Activated CD8-positive, alpha-beta T cell treated with anti-CD3 and anti-CD28 coated beads for 36 hours (primary cell): ENCODE measurements at regions not wholly inside any gene's neighbourhood (a gene's known extent, or its start where the extent isn't known, plus 50 kb on each side); places are given as distances from the start of the nearest gene placed in this dataset.

Experiments
- ATAC-seq: fragments of 200-7000 bp; cut with Tn5 transposase; one replicate; pipeline ENCODE4 v1.10.0; 2021; ENCODE audit warnings: mild to moderate bottlenecking, moderate library complexity
- CTCF ChIA-PET: fragments of 350-600 bp; sonication (Branson Sonifier 250); formaldehyde crosslinking; loops from one replicate; lab custom pipeline; 2021; ENCODE audit warnings: antibody characterized with exemption; lab: Charles Lee
- POLR2A ChIA-PET: fragments of 350-600 bp; sonication (Branson Sonifier 250); formaldehyde crosslinking; loops from one replicate; lab custom pipeline; 2021; ENCODE audit warnings: antibody characterized with exemption; lab: Charles Lee
- DNase-seq: peaks from one replicate; pipeline ENCODE4 v3.0.0-alpha.2; 2020
- H3K27ac Mint-ChIP-seq: one replicate; pipeline ENCODE4 v1.8.0; 2021; ENCODE audit warnings: mild to moderate bottlenecking, mixed read lengths
- H3K27me3 Mint-ChIP-seq: one replicate; pipeline ENCODE4 v1.8.0; 2021; ENCODE audit warnings: mixed read lengths
- H3K36me3 Mint-ChIP-seq: one replicate; pipeline ENCODE4 v1.8.0; 2021; ENCODE audit warnings: low read depth, mixed read lengths
- H3K4me1 Mint-ChIP-seq: one replicate; pipeline ENCODE4 v1.8.0; 2021; ENCODE audit warnings: low read depth, mixed read lengths
- H3K4me3 Mint-ChIP-seq: one replicate; pipeline ENCODE4 v1.8.0; 2021; ENCODE audit warnings: mild to moderate bottlenecking, moderate library complexity, mixed read lengths
- H3K9me3 Mint-ChIP-seq: one replicate; pipeline ENCODE4 v1.8.0; 2021; ENCODE audit warnings: mixed read lengths
- CTCF ChIP-seq: fragments of 200-600 bp; IDR thresholded peaks from one replicate; pipeline ENCODE4 v1.8.0; 2022; ENCODE audit warnings: antibody characterized with exemption, mild to moderate bottlenecking
- intact Hi-C: fragments of 100-400 bp; cut with micrococcal nuclease; formaldehyde crosslinking; loops from one replicate; pipeline ENCODE4 v1.10.0; 2022

DNA sequence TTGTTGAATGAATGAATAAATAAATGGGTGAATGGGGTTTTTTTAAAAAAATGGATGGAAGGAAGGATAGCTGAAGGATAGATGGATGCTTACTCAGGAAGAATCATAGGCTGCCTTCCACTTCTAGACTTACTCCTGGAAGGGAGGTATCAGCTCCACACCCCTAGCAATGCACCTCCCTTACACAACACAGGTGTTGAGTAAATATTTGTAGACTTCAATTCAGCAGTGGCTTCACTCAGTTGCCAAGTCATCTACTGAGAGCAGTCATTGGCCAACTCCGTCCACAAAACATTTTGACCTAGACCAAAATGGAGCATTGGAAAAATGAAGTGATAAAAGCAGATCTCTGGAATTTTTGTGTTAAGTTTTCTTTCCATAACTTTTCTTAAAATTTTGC is 65.5 kb upstream of the ST8SIA2 start:
- ATAC-seq = no peak
- Mint-ChIP-seq H3K36me3 (no peaks in the 10 kb centered on the region), H3K4me1 (no peaks in the 10 kb centered on the region), H3K9me3 (peaks cover 1% of the 10 kb centered on the region), H3K27ac (no peak overlapping the region), H3K4me3 (no peak overlapping the region), H3K27me3 (no peaks in the 10 kb centered on the region)
- intact Hi-C loops = no loop called here
- CTCF ChIA-PET = no interaction called here
- no peak for TF ChIP-seq CTCF
- POLR2A ChIA-PET = no interaction called here
- no peak for DNase-seq

- Mint-ChIP-seq H3K4me1 (no peaks in the 10 kb centered on the region), H3K27ac (no peak overlapping the region), H3K36me3 (no peaks in the 10 kb centered on the region), H3K9me3 (peaks cover 1% of the 10 kb centered on the region), H3K27me3 (peaks cover 2% of the 10 kb centered on the region), H3K4me3 (no peak overlapping the region)
- DNase-seq = no peak
- TF ChIP-seq CTCF = no peak
- ATAC-seq = no peak
- ChIA-PET CTCF (no interaction called here), POLR2A (no interaction called here)
- intact Hi-C loops = no loop called here
Observed at GRCh38 chr15:92332125-92332899, 61.4 kb upstream of the ST8SIA2 start.

- ATAC-seq = no peak
- H3K4me1 Mint-ChIP-seq = no peaks in the 10 kb centered on the region
- ChIA-PET POLR2A (no interaction called here), CTCF (no interaction called here)
- intact Hi-C loops = no loop called here
- H3K27ac Mint-ChIP-seq = no peak overlapping the region
- H3K36me3 Mint-ChIP-seq = no peaks in the 10 kb centered on the region
- H3K9me3 Mint-ChIP-seq = peaks cover 1% of the 10 kb centered on the region
- H3K4me3 Mint-ChIP-seq = no peak overlapping the region
- no peak for DNase-seq
- TF ChIP-seq CTCF = no peak
- peaks cover 4% of the 10 kb centered on the region for H3K27me3 Mint-ChIP-seq
Observed at GRCh38 chr15:92333709-92334108, 60.0 kb upstream of the ST8SIA2 start.

- no peak for TF ChIP-seq CTCF
- no peak overlapping the region for H3K27ac Mint-ChIP-seq
- peaks cover 1% of the 10 kb centered on the region for H3K9me3 Mint-ChIP-seq
- intact Hi-C loops = no loop called here
- ChIA-PET CTCF (no interaction called here), POLR2A (no interaction called here)
- H3K4me3 Mint-ChIP-seq = no peak overlapping the region
- DNase-seq = no peak
- H3K27me3 Mint-ChIP-seq = peaks cover 4% of the 10 kb centered on the region
- H3K4me1 Mint-ChIP-seq = no peaks in the 10 kb centered on the region
- H3K36me3 Mint-ChIP-seq = no peaks in the 10 kb centered on the region
- ATAC-seq = no peak
Observed at GRCh38 chr15:92336419-92336987, 57.2 kb upstream of the ST8SIA2 start.

DNA sequence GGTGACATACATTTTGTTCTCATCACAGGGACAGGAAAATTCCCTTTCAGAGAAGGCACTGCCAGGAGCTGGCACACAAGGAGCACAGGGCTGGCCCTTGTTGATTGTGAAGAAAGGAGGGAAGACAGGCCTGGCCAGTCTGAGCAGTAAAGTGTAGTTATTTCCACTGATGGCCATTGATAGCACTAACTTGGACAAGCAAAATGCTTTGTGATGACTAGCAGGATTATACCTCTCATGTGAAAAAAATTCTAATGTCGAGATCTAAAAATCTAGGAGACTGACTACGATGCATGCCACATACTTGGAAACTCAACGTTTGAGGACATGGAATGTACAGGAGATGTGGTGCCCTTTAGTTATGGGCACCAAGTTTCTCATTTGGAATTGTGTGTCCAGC is 54.3 kb upstream of the ST8SIA2 start:
- no peak for DNase-seq
- H3K27me3 Mint-ChIP-seq = peaks cover 4% of the 10 kb centered on the region
- CTCF ChIA-PET = no interaction called here

More for the DNA sequence above, 54.3 kb upstream of the ST8SIA2 start:
- no peak for ATAC-seq
- H3K27ac Mint-ChIP-seq = no peak overlapping the region
- H3K9me3 Mint-ChIP-seq = no peaks in the 10 kb centered on the region
- no peak for TF ChIP-seq CTCF
- H3K4me1 Mint-ChIP-seq = no peaks in the 10 kb centered on the region
- no peak overlapping the region for H3K4me3 Mint-ChIP-seq
- intact Hi-C loops = no loop called here
- no peaks in the 10 kb centered on the region for H3K36me3 Mint-ChIP-seq
- POLR2A ChIA-PET = no interaction called here
